Right lobe of liver (tissue), 4 donors: ENCODE measurements at regions not wholly inside any gene's neighbourhood (a gene's known extent, or its start where the extent isn't known, plus 50 kb on each side); places are given as distances from the start of the nearest gene placed in this dataset.
"Not testable (repeated sequence)": the region's sequence is repeated elsewhere in the genome, so short reads cannot be mapped to it uniquely, and the experiment has no call there.

ENCODE experiments used
- POLR2A ChIP-seq: fragments of 450-650 bp; IDR thresholded peaks from one replicate; pipeline ENCODE4 v1.6.1; 2017; ENCODE audit warnings: antibody characterized with exemption, mild to moderate bottlenecking
- TF ChIP-seq, protein P1 (sequence below), 4 donors: fragments of 200-600 bp in 3 of 4; fragments of 450-650 bp in 1 of 4; IDR thresholded peaks; one replicate each; pipeline versions ENCODE4 v1.5.1 to v1.8.0; 2016 to 2022; ENCODE audit warnings: antibody characterized with exemption in 4 of 4, mild to moderate bottlenecking in 2 of 4
- donor health status: DM: no; HTN: no; CAD: no.
- donor health status: DM: no; HTN: no; CAD: no.
- donor health status: DM: no; HTN: yes; CAD: no.

DNA sequence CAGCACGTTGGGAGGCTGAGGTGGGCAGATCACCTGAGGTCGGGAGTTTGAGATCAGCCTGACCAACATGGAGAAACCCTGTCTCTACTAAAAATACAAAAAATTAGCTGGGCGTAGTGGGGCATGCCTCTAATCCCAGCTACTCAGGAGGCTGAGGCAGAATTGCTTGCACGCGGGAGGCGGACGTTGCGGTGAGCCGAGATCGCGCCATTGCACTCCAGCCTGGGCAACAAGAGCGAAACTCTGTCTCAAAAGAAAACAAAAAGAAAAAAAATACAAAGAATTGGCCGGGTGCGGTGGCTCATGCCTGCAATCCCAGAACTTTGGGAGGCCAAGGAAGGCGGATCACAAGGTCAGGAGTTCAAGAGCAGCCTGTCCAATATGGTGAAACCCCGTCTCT lies 90.8 kb downstream of the LARP7 start:
- TF ChIP-seq, protein P1, sequence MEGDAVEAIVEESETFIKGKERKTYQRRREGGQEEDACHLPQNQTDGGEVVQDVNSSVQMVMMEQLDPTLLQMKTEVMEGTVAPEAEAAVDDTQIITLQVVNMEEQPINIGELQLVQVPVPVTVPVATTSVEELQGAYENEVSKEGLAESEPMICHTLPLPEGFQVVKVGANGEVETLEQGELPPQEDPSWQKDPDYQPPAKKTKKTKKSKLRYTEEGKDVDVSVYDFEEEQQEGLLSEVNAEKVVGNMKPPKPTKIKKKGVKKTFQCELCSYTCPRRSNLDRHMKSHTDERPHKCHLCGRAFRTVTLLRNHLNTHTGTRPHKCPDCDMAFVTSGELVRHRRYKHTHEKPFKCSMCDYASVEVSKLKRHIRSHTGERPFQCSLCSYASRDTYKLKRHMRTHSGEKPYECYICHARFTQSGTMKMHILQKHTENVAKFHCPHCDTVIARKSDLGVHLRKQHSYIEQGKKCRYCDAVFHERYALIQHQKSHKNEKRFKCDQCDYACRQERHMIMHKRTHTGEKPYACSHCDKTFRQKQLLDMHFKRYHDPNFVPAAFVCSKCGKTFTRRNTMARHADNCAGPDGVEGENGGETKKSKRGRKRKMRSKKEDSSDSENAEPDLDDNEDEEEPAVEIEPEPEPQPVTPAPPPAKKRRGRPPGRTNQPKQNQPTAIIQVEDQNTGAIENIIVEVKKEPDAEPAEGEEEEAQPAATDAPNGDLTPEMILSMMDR (IDR thresholded peaks at IDR 0.05), result not testable (repeated sequence)
- TF ChIP-seq POLR2A, result not testable (repeated sequence)
